HepG2 (cell line): ENCODE measurements at regions not wholly inside any gene's neighbourhood (a gene's known extent, or its start where the extent isn't known, plus 50 kb on each side); places are given as distances from the start of the nearest gene placed in this dataset.

Experiments used
- ATAC-seq: fragments of 200-7000 bp; cut with Tn5 transposase; 3 replicates; pipeline ENCODE4 v1.9.1; 2020; ENCODE audit warnings: mild to moderate bottlenecking, moderate library complexity
- BruUV-seq: library from RNA; stranded (reverse); fragments of 400-500 nt; replicated peaks from 2 replicates; lab custom pipeline; 2021; lab: Mats Ljungman, UMichigan
- CTCF ChIA-PET: fragments of 300-600 bp; formaldehyde crosslinking; extraction: SDS; loops from one replicate; lab custom pipeline; 2021; ENCODE audit warnings: low total read pairs, inconsistent platforms, low intra/inter-chr PET ratio; lab: Yijun Ruan, JAX
- POLR2A ChIA-PET: fragments of 350-600 bp; sonication (Branson Sonifier 250); formaldehyde crosslinking; loops from one replicate; lab custom pipeline; 2020; ENCODE audit warnings: antibody characterized with exemption, inconsistent platforms; lab: Yijun Ruan, JAX
- DNase-seq: peaks from one replicate; pipeline ENCODE4 v3.0.0-alpha.2; 2015; ENCODE audit warnings: low spot score
- FAIRE-seq: peaks from 3 replicates; lab custom pipeline; 2011; peaks lifted over from hg19 to GRCh38; lab: Jason Lieb, UNC
- H2AFZ ChIP-seq: one replicate; pipeline ENCODE4 v1.6.1; 2011; ENCODE audit warnings: low read length, inconsistent platforms
- H3K27ac ChIP-seq: fragments of 300-600 bp; 3 replicates; pipeline ENCODE4 v1.8.0; 2011; ENCODE audit warnings: mixed run types, mild to moderate bottlenecking, mixed read lengths, low read length, inconsistent platforms; ENCODE audit not compliant: insufficient read depth; ENCODE audit errors: extremely low read length
- H3K27me3 ChIP-seq, 2 experiments: fragments of 200-600 bp in 1 of 2; 2 replicates in 1 of 2; 3 replicates in 1 of 2; pipeline versions ENCODE4 v1.6.0 to v1.8.0; 2011; ENCODE audit warnings: low read length in 2 of 2, mild to moderate bottlenecking in 2 of 2, moderate library complexity in 2 of 2, inconsistent platforms in 1 of 2; ENCODE audit not compliant: insufficient read depth in 2 of 2, control insufficient read depth in 1 of 2
- H3K36me3 ChIP-seq, 2 experiments: fragments of 200-600 bp in 1 of 2; replicated peaks in 1 of 2; 2 replicates in 1 of 2; 3 replicates in 1 of 2; pipeline versions ENCODE4 v1.5.1 to v1.8.0; 2011; ENCODE audit warnings: low read length in 2 of 2, inconsistent platforms in 1 of 2; ENCODE audit not compliant: insufficient read depth in 2 of 2, control insufficient read depth in 1 of 2
- H3K4me1 ChIP-seq: 2 replicates; pipeline ENCODE4 v1.5.1; 2012; ENCODE audit warnings: low read length, inconsistent platforms; ENCODE audit not compliant: insufficient read depth
- H3K4me2 ChIP-seq: 2 replicates; pipeline ENCODE4 v1.6.0; 2011; ENCODE audit warnings: low read depth, low read length, inconsistent platforms
- H3K4me3 ChIP-seq, 3 experiments: fragments of 200-600 bp in 1 of 3; sonication (generic), shearing (Covaris generic) in 1 of 3; replicated peaks in 1 of 3; 2 replicates each; pipeline ENCODE4 v1.5.1; 2011 to 2016; ENCODE audit warnings: low read length in 3 of 3, inconsistent platforms in 2 of 3, low read depth in 2 of 3, mild to moderate bottlenecking in 2 of 3, control low read depth in 1 of 3, mixed read lengths in 1 of 3; ENCODE audit not compliant: insufficient read depth in 1 of 3
- H3K79me2 ChIP-seq: one replicate; pipeline ENCODE4 v1.6.1; 2011; ENCODE audit warnings: low read length, inconsistent platforms; ENCODE audit not compliant: insufficient read depth
- H3K9ac ChIP-seq: 2 replicates; pipeline ENCODE4 v1.6.0; 2011; ENCODE audit warnings: mild to moderate bottlenecking, low read depth, low read length, inconsistent platforms; ENCODE audit not compliant: insufficient read depth
- H3K9me3 ChIP-seq: 2 replicates; pipeline ENCODE4 v1.5.1; 2012; ENCODE audit warnings: mild to moderate bottlenecking, low read length
- H4K20me1 ChIP-seq: 2 replicates; pipeline ENCODE4 v1.6.0; 2011; ENCODE audit warnings: inconsistent platforms, mild to moderate bottlenecking, low read length, moderate library complexity; ENCODE audit not compliant: insufficient read depth
- HNRNPUL1 ChIP-seq: fragments of 200-400 bp; formaldehyde crosslinking; IDR thresholded peaks from 2 replicates; pipeline ENCODE4 v1.6.1; 2017; ENCODE audit warnings: low read depth, mild to moderate bottlenecking, low read length, moderate library complexity
- KMT2A ChIP-seq: sonication (generic); formaldehyde crosslinking; IDR thresholded peaks from 2 replicates; pipeline ENCODE4 v1.4.0; 2020; ENCODE audit warnings: missing genetic modification reagents
- RAD21 ChIP-seq: fragments of 450-650 bp; formaldehyde crosslinking; IDR thresholded peaks from 2 replicates; pipeline ENCODE4 v1.5.0; 2020; ENCODE audit warnings: mild to moderate bottlenecking
- SMC3 ChIP-seq: IDR thresholded peaks from 2 replicates; pipeline ENCODE4 v1.6.1; 2011; ENCODE audit warnings: low read length, improper control_type of control experiment
- STAG1 ChIP-seq: sonication (generic); formaldehyde crosslinking; IDR thresholded peaks from 2 replicates; pipeline ENCODE4 v1.4.0; 2020; ENCODE audit warnings: missing genetic modification reagents
- ZNF207 ChIP-seq: fragments of 450-650 bp; IDR thresholded peaks from 2 replicates; pipeline ENCODE4 v1.6.1; 2016; ENCODE audit warnings: antibody characterized with exemption, borderline replicate concordance
- ZNF605 ChIP-seq: sonication (generic); formaldehyde crosslinking; IDR thresholded peaks from 2 replicates; pipeline ENCODE4 v1.8.0; 2022; ENCODE audit warnings: mild to moderate bottlenecking, missing genetic modification reagents
- ZNF720 ChIP-seq: sonication (generic); formaldehyde crosslinking; IDR thresholded peaks from 2 replicates; pipeline ENCODE4 v1.4.0; 2020; ENCODE audit warnings: missing genetic modification reagents
- ZNF780A ChIP-seq: sonication (generic); formaldehyde crosslinking; IDR thresholded peaks from 2 replicates; pipeline ENCODE4 v1.8.0; 2022; ENCODE audit warnings: mild to moderate bottlenecking, missing genetic modification reagents, moderate library complexity
- ZNF788 ChIP-seq: sonication (generic); formaldehyde crosslinking; IDR thresholded peaks from 2 replicates; pipeline ENCODE4 v1.5.0; 2020; ENCODE audit warnings: mild to moderate bottlenecking, missing genetic modification reagents, borderline replicate concordance
- ZNF792 ChIP-seq: IDR thresholded peaks from 2 replicates; pipeline ENCODE4 v1.6.1; 2016
- WGBS: methylation state at CpG from one replicate; pipeline ENCODE4 v1.1.6; 2017; ENCODE audit warnings: low lambda C conversion rate; 5-methylcytosine and 5-hydroxymethylcytosine counted together
- in situ Hi-C: cut with HindIII; loops from 2 replicates; pipeline ENCODE4 v1.10.0; 2017; ENCODE audit warnings: low pct_unique_long_range_greater_than_20kb; ENCODE audit not compliant: extremely low pct_ligation_motif_present
- intact Hi-C: fragments of 100-400 bp; cut with micrococcal nuclease; formaldehyde crosslinking; loops from one replicate; pipeline ENCODE4 v1.10.0; 2022; ENCODE audit not compliant: unreplicated experiment
- TF ChIP-seq, protein P1 (sequence below): sonication (generic); formaldehyde crosslinking; IDR thresholded peaks from 2 replicates; pipeline ENCODE4 v1.4.0; 2020; ENCODE audit warnings: missing genetic modification reagents
- TF ChIP-seq, protein P2 (sequence below): sonication (generic); formaldehyde crosslinking; IDR thresholded peaks from 2 replicates; pipeline ENCODE4 v1.5.0; 2020; ENCODE audit warnings: mild to moderate bottlenecking, missing genetic modification reagents
- TF ChIP-seq, protein P3 (sequence below): sonication (generic); formaldehyde crosslinking; IDR thresholded peaks from 2 replicates; pipeline ENCODE4 v1.5.0; 2020; ENCODE audit warnings: mild to moderate bottlenecking, missing genetic modification reagents, moderate library complexity

DNA sequence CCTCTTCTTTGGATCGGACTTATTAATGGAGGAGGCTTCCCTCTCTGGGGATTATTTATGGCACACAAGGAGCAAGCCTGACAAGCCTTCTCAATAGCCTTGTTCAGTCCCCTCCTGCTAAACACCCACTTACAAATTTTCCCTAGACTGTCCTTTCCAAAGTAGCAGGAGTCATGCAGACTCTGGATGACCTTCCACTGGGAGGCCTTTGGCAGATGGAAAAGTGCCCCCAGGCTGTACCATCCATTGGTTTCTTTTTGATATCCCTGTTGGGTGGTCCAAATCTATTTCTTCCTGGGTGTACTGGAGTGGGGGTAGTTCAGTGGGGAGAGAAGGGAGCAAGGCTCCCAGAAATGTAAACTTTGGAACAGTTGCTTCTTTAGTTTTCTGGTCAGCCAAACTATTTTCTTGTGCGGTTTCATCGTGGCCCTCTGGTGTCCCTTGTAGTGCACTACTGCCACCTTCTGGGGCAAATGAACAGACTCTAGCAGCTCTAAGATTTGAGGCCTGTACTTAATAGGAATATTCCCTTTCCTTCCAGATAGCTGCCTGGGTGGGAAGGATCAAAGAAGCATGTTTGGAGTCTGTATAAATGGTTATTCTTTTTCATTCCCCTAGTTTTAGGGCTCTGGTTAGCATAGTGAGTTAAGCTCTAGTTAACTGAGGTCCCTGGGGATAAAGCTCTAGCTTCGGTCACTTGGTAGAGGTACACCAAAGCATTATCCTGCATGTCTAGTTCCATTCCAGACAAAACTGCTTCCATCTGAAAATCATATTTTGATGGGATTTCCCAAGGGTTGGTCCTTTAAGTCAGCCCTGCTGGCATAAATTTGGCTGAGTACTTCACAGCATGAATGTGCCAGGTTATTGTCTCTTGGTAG, 409.5 kb downstream of the SLC6A15 start:
- Histone ChIP-seq H3K9ac (no peak overlapping the region), H3K79me2 (no peaks in the 10 kb centered on the region), H3K4me2 (no peak overlapping the region), H3K4me3 (no peak overlapping the region), H3K27ac (no peak overlapping the region), H4K20me1 (no peaks in the 10 kb centered on the region), H3K36me3 (no peaks in the 10 kb centered on the region), H3K4me1 (no peaks in the 10 kb centered on the region), H2AFZ (no peak overlapping the region), H3K9me3 (no peaks in the 10 kb centered on the region), H3K27me3 (no peaks in the 10 kb centered on the region)
- FAIRE-seq = no peak
- ATAC-seq = peak; percentile 97
- in situ Hi-C loops (loop anchor here (25.0 kb wide), 1 partner anchor 1966 kb away; no protein-coding TSS in a partner anchor), intact Hi-C loops (loop anchor here (1.0 kb wide), 4 partner anchors 677 to 1976 kb away; no protein-coding TSS in a partner anchor)
- ChIA-PET CTCF (interaction anchor here (1.2 to 2.2 kb wide), 2 partner anchors 1817 to 1976 kb away, joined by 4 to 8 read pairs; partner anchors contain the start of gene TMTC2), POLR2A (no interaction called here)
- peak; percentile 16 for DNase-seq
- TF ChIP-seq ZNF792 (CRISPR knock-in tag) = no peak
- no peak for TF ChIP-seq ZNF780A
- peak; percentile 80 for TF ChIP-seq STAG1 (CRISPR knock-in tag)
- no peak for TF ChIP-seq HNRNPUL1
- TF ChIP-seq KMT2A = no peak
- peak; percentile 28; the same call in 1 of the 2 replicates for TF ChIP-seq SMC3
- TF ChIP-seq ZNF207 = no peak
- no peak for TF ChIP-seq ZNF788 (CRISPR knock-in tag)
- peak; percentile 33; the same call in 1 of the 2 replicates for TF ChIP-seq RAD21 (CRISPR knock-in tag)
- TF ChIP-seq ZNF605 = no peak
- TF ChIP-seq ZNF720 (CRISPR knock-in tag) = no peak
- TF ChIP-seq, protein P1, sequence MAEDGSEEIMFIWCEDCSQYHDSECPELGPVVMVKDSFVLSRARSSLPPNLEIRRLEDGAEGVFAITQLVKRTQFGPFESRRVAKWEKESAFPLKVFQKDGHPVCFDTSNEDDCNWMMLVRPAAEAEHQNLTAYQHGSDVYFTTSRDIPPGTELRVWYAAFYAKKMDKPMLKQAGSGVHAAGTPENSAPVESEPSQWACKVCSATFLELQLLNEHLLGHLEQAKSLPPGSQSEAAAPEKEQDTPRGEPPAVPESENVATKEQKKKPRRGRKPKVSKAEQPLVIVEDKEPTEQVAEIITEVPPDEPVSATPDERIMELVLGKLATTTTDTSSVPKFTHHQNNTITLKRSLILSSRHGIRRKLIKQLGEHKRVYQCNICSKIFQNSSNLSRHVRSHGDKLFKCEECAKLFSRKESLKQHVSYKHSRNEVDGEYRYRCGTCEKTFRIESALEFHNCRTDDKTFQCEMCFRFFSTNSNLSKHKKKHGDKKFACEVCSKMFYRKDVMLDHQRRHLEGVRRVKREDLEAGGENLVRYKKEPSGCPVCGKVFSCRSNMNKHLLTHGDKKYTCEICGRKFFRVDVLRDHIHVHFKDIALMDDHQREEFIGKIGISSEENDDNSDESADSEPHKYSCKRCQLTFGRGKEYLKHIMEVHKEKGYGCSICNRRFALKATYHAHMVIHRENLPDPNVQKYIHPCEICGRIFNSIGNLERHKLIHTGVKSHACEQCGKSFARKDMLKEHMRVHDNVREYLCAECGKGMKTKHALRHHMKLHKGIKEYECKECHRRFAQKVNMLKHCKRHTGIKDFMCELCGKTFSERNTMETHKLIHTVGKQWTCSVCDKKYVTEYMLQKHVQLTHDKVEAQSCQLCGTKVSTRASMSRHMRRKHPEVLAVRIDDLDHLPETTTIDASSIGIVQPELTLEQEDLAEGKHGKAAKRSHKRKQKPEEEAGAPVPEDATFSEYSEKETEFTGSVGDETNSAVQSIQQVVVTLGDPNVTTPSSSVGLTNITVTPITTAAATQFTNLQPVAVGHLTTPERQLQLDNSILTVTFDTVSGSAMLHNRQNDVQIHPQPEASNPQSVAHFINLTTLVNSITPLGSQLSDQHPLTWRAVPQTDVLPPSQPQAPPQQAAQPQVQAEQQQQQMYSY (CRISPR knock-in tag) = no peak
- TF ChIP-seq, protein P2, sequence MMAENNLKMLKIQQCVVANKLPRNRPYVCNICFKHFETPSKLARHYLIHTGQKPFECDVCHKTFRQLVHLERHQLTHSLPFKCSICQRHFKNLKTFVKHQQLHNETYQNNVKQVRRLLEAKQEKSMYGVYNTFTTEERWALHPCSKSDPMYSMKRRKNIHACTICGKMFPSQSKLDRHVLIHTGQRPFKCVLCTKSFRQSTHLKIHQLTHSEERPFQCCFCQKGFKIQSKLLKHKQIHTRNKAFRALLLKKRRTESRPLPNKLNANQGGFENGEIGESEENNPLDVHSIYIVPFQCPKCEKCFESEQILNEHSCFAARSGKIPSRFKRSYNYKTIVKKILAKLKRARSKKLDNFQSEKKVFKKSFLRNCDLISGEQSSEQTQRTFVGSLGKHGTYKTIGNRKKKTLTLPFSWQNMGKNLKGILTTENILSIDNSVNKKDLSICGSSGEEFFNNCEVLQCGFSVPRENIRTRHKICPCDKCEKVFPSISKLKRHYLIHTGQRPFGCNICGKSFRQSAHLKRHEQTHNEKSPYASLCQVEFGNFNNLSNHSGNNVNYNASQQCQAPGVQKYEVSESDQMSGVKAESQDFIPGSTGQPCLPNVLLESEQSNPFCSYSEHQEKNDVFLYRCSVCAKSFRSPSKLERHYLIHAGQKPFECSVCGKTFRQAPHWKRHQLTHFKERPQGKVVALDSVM = no peak
- TF ChIP-seq, protein P3, sequence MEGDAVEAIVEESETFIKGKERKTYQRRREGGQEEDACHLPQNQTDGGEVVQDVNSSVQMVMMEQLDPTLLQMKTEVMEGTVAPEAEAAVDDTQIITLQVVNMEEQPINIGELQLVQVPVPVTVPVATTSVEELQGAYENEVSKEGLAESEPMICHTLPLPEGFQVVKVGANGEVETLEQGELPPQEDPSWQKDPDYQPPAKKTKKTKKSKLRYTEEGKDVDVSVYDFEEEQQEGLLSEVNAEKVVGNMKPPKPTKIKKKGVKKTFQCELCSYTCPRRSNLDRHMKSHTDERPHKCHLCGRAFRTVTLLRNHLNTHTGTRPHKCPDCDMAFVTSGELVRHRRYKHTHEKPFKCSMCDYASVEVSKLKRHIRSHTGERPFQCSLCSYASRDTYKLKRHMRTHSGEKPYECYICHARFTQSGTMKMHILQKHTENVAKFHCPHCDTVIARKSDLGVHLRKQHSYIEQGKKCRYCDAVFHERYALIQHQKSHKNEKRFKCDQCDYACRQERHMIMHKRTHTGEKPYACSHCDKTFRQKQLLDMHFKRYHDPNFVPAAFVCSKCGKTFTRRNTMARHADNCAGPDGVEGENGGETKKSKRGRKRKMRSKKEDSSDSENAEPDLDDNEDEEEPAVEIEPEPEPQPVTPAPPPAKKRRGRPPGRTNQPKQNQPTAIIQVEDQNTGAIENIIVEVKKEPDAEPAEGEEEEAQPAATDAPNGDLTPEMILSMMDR (CRISPR knock-in tag) = peak; percentile 67
- BruUV-seq = no TSS peak
- WGBS = 33% methylated on average over 3 of the region's 4 CpGs
